Activated gamma-delta T cell treated with anti-CD3 and anti-CD28 coated beads, Interleukin-2, amount 50 U/mL, for 16 hours (primary cell): ENCODE measurements at regions not wholly inside any gene's neighbourhood (a gene's known extent, or its start where the extent isn't known, plus 50 kb on each side); places are given as distances from the start of the nearest gene placed in this dataset.

ENCODE experiments used
- DNase-seq: peaks from one replicate; pipeline ENCODE4 v3.0.0-alpha.2; 2020; ENCODE audit warnings: low read depth

GRCh38 chr2:8624855-8625398 is 56.9 kb upstream of the ID2 start:
- DNase-seq, result no peak

- no peak for DNase-seq
Observed at GRCh38 chr2:8625399-8626300, 56.2 kb upstream of the ID2 start.

DNA sequence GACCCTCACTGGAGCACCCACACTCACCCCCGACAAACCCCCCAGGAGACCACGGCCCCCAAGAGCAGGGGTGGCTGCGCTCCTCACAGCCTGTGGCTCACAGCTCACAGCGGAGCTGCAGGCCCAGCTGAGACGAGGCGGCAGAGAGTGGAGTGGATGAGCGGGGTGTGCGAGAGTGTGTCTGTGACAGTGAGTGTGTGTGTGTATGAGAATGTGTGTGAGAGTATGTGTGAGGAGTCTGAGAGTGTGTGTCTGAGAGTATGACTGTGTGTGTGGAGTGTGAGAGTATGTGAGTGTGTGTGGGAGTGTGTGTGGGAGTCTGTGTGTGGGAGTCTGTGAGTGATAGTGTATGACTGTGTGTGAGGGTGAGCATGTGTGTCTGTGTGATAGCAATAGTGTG is 55.3 kb upstream of the ID2 start:
- DNase-seq, result no peak

- no peak for DNase-seq
Observed at GRCh38 chr2:8627019-8627691, 54.7 kb upstream of the ID2 start.

DNA sequence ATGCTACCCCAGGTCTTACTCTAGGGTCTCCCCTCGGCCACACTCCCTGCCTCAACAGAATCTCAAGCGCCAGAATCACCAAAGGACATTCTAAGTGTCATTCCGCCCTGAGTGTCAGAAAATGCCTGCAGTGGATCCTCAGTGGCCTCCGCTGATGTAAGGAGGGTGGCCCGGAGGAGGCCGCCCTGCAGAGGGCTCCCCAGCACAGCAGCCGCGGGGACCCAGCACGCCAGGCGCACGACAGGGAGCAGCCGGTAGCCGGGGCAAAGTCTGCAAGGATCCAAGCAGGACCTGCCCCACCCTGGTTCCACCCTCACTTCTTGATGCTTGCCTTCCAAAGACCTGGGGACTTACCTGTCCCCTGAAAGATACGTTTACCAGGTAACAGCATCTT is 54.2 kb upstream of the ID2 start:
- DNase-seq, result no peak

GRCh38 chr2:8628179-8628865 is 53.5 kb upstream of the ID2 start:
- DNase-seq, result no peak

- no peak for DNase-seq
Observed at GRCh38 chr2:8628866-8629209, 53.0 kb upstream of the ID2 start.

GRCh38 chr2:8629402-8629801 is 52.5 kb upstream of the ID2 start:
- no peak for DNase-seq

DNA sequence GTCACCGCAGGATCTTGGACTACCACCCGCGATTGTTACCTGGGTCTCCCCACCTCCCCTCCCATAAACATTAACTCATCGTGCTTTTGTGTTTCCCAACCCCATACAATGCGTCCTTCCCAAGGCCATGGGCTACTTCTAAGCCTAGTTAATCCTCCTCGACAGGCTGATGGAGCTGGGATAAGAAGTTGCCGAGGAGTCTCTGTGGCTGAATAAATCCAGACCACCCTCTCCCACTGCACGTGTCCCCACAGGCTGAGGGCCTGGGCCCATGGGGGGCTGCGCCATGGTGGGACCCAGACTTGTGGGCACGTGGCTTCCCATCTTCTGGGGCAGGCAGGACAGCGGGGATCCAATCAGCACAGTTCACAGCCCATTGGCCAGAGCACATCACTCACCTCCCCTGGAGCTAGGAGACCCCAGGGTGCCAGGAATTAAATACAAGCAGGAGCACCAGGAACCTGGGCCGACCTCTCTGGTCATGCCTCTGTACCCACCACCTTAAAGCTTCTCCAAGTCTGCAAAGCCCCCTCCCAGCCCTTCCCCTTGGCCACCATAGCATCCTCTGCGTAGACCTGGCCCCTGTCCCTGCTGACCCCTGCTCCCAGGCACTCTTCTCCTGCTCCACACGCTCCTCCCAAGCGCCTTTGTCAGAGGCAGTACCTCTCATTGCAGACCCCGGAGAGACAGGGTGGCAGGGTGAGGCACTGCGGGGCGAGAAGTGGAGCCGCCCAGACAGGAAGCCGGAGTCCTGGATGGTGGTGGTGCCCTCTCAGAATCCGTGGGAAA is 51.0 kb upstream of the ID2 start:
- no peak for DNase-seq

GRCh38 chr2:8631465-8632005 is 50.3 kb upstream of the ID2 start:
- no peak for DNase-seq
